Mesenchymal stem cell (in vitro differentiated cells and primary cell): ENCODE measurements at regions not wholly inside any gene's neighbourhood (a gene's known extent, or its start where the extent isn't known, plus 50 kb on each side); places are given as distances from the start of the nearest gene placed in this dataset.

Source experiments
- DNase-seq: peaks from one replicate; pipeline ENCODE4 v3.0.0-alpha.2; 2013
- H2AFZ ChIP-seq: one replicate; pipeline ENCODE4 v1.6.1; 2013; ENCODE audit warnings: low read depth, mild to moderate bottlenecking, control low read depth, inconsistent platforms, low read length, moderate library complexity
- H2AK5ac ChIP-seq: 2 replicates; pipeline ENCODE4 v1.6.1; 2013; ENCODE audit warnings: low read length, moderate library complexity, mild to moderate bottlenecking, inconsistent platforms; ENCODE audit not compliant: severe bottlenecking
- H2BK120ac ChIP-seq: one replicate; pipeline ENCODE4 v1.6.1; 2013; ENCODE audit warnings: low read depth, mild to moderate bottlenecking, inconsistent platforms, low read length, moderate library complexity
- H2BK12ac ChIP-seq, 2 experiments: one replicate each; pipeline ENCODE4 v1.6.1; 2013; ENCODE audit warnings: inconsistent platforms in 2 of 2, low read length in 2 of 2, mild to moderate bottlenecking in 2 of 2, moderate library complexity in 2 of 2, control low read depth in 1 of 2
- H2BK15ac ChIP-seq: one replicate; pipeline ENCODE4 v1.6.1; 2013; ENCODE audit warnings: mild to moderate bottlenecking, low read depth, inconsistent platforms; ENCODE audit not compliant: poor library complexity, severe bottlenecking
- H2BK5ac ChIP-seq: 2 replicates; pipeline ENCODE4 v1.6.1; 2013; ENCODE audit warnings: low read depth, mild to moderate bottlenecking, low read length, control low read depth, inconsistent platforms; ENCODE audit not compliant: poor library complexity, severe bottlenecking
- H3K14ac ChIP-seq, 2 experiments: one replicate each; pipeline ENCODE4 v1.6.1; 2013; ENCODE audit warnings: inconsistent platforms in 2 of 2, low read length in 2 of 2, control low read depth in 1 of 2, mild to moderate bottlenecking in 1 of 2, moderate library complexity in 1 of 2
- H3K18ac ChIP-seq, 2 experiments: one replicate each; pipeline ENCODE4 v1.6.1; 2013; ENCODE audit warnings: inconsistent platforms in 2 of 2, low read length in 2 of 2, control low read depth in 1 of 2, low read depth in 1 of 2, mild to moderate bottlenecking in 1 of 2
- H3K23ac ChIP-seq, 2 experiments: one replicate each; pipeline ENCODE4 v1.6.1; 2013; ENCODE audit warnings: inconsistent platforms in 2 of 2, low read length in 2 of 2, mild to moderate bottlenecking in 2 of 2, moderate library complexity in 2 of 2, control low read depth in 1 of 2
- H3K27ac ChIP-seq: 2 replicates; pipeline ENCODE4 v1.5.1; 2013; ENCODE audit warnings: mild to moderate bottlenecking, moderate library complexity, low read length, control low read depth, inconsistent platforms; ENCODE audit not compliant: poor library complexity, severe bottlenecking
- H3K27me3 ChIP-seq, 2 experiments: 2 replicates each; pipeline versions ENCODE4 v1.6.1 to v1.7.0; 2013; ENCODE audit warnings: low read length in 2 of 2, mild to moderate bottlenecking in 2 of 2, moderate library complexity in 2 of 2, control low read depth in 1 of 2, inconsistent platforms in 1 of 2; ENCODE audit not compliant: control insufficient read depth in 1 of 2, insufficient read depth in 1 of 2
- H3K36me3 ChIP-seq, 2 experiments: 2 replicates each; pipeline versions ENCODE4 v1.6.1 to v1.7.0; 2013; ENCODE audit warnings: low read length in 2 of 2, control low read depth in 1 of 2, inconsistent platforms in 1 of 2, low read depth in 1 of 2, mild to moderate bottlenecking in 1 of 2; ENCODE audit not compliant: insufficient read depth in 2 of 2, control insufficient read depth in 1 of 2
- H3K4ac ChIP-seq, 2 experiments: one replicate each; pipeline ENCODE4 v1.6.1; 2013; ENCODE audit warnings: inconsistent platforms in 2 of 2, low read length in 2 of 2, mild to moderate bottlenecking in 2 of 2, moderate library complexity in 2 of 2, control low read depth in 1 of 2, low read depth in 1 of 2
- H3K4me1 ChIP-seq: 2 replicates; pipeline ENCODE4 v1.6.1; 2013; ENCODE audit warnings: low read depth, low read length, control low read depth; ENCODE audit not compliant: control insufficient read depth, insufficient read depth
- H3K4me2 ChIP-seq: 2 replicates; pipeline ENCODE4 v1.6.1; 2013; ENCODE audit warnings: low read length, mild to moderate bottlenecking, inconsistent platforms; ENCODE audit not compliant: poor library complexity, severe bottlenecking
- H3K4me3 ChIP-seq, 2 experiments: 2 replicates each; pipeline versions ENCODE4 v1.5.1 to v1.7.0; 2013; ENCODE audit warnings: low read length in 2 of 2, mild to moderate bottlenecking in 2 of 2, control low read depth in 1 of 2, low read depth in 1 of 2; ENCODE audit not compliant: insufficient read depth in 1 of 2
- H3K79me1 ChIP-seq: replicated peaks from 2 replicates; pipeline ENCODE4 v1.6.1; 2013; ENCODE audit warnings: mild to moderate bottlenecking, control low read depth, low read length, inconsistent platforms; ENCODE audit not compliant: poor library complexity, severe bottlenecking
- H3K9ac ChIP-seq: 2 replicates; pipeline ENCODE4 v1.7.0; 2013; ENCODE audit warnings: mild to moderate bottlenecking, low read length, moderate library complexity
- H3K9me3 ChIP-seq: 2 replicates; pipeline ENCODE4 v1.7.0; 2013; ENCODE audit warnings: mild to moderate bottlenecking, low read length; ENCODE audit not compliant: control insufficient read depth
- H4K8ac ChIP-seq: one replicate; pipeline ENCODE4 v1.6.1; 2013; ENCODE audit warnings: inconsistent platforms, mild to moderate bottlenecking, low read length, moderate library complexity
- H4K91ac ChIP-seq: one replicate; pipeline ENCODE4 v1.6.1; 2013; ENCODE audit warnings: mild to moderate bottlenecking, low read length, inconsistent platforms
- WGBS: methylation state at CpG from one replicate; pipeline ENCODE4 v1.1.7; 2013; ENCODE audit warnings: mixed read lengths; 5-methylcytosine and 5-hydroxymethylcytosine counted together

DNA sequence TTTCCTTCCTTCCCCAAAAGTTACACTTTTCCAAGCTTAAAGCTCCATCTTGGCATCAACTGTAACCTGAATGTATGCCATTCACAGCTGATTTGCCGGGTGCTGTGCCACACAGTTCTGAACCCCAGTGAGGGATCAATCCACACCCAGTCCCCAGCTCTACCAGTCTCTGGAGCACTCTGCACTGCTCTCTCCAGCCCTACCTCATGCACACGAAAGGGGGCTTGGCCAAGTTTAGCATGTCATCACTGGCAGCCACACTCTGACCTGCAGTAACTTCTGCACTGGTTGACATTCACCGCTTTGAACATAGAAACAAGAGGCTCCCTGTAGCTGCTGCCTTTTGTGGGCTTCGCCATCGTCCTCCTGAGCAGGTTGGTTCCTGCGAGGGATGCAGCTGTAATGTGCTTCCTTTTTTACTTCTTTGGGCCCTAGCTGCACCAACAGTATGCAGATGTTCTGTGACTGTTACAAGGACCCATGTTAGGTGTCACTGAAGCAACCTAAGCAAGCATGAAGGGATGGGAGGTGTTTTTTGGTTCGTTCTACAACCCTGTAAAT is 135.4 kb upstream of the SLC44A3 start:
- Histone ChIP-seq H2BK15ac (no peak overlapping the region), H3K4me1 (no peaks in the 10 kb centered on the region), H3K23ac (no peak overlapping the region), H3K18ac (no peak overlapping the region), H2BK120ac (no peak overlapping the region), H2BK5ac (no peak overlapping the region), H3K27ac (no peak overlapping the region), H3K4me2 (no peak overlapping the region), H3K4ac (no peak overlapping the region), H3K9me3 (no peaks in the 10 kb centered on the region), H2BK12ac (peak overlapping the region in 1 of 2 experiments; percentile 44), H3K27me3 (no peaks in the 10 kb centered on the region), H3K9ac (no peak overlapping the region), H4K91ac (peak overlapping the region; percentile 48), H2AFZ (no peak overlapping the region), H4K8ac (no peak overlapping the region), H2AK5ac (no peak overlapping the region), H3K4me3 (no peak overlapping the region), H3K14ac (no peak overlapping the region), H3K36me3 (peaks cover 0 to 2% of the 10 kb centered on the region in 2 experiments), H3K79me1 (no peaks in the 10 kb centered on the region)
- no peak for DNase-seq
- 82% methylated on average over 7 of the region's 7 CpGs for WGBS

DNA sequence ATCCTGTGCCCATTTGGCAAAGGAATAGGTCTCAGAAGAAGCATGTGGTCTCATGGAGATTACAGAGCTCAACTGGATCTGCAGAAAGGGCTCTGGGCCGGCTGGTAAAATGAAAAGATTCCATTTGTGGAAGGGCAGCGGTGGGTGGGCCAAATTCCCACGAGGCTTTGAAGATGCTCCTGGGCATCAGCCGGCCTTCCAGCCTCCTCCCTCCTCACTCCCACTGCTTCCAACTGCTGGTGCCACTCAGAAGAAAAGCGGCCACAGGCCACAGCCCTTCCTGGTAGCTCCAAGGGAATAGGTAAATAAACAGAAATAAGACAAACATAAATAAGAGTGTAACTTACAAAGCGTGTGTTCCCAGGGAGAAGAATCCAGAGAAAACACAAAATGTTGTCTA is 136.3 kb upstream of the SLC44A3 start:
- Histone ChIP-seq H2AK5ac (no peak overlapping the region), H2BK5ac (no peak overlapping the region), H2BK15ac (no peak overlapping the region), H3K36me3 (peaks cover 0 to 2% of the 10 kb centered on the region in 2 experiments), H3K27ac (no peak overlapping the region), H3K4me3 (no peak overlapping the region), H3K4me1 (no peaks in the 10 kb centered on the region), H3K9ac (no peak overlapping the region), H2BK12ac (peak overlapping the region; percentile 37 to 67), H3K14ac (no peak overlapping the region), H3K18ac (peak overlapping the region in 1 of 2 experiments; percentile 22), H3K27me3 (no peaks in the 10 kb centered on the region), H3K9me3 (no peaks in the 10 kb centered on the region), H4K8ac (no peak overlapping the region), H2AFZ (no peak overlapping the region), H4K91ac (no peak overlapping the region), H3K23ac (no peak overlapping the region), H3K4me2 (no peak overlapping the region), H3K4ac (peak overlapping the region in 1 of 2 experiments; percentile 5), H2BK120ac (peak overlapping the region; percentile 35), H3K79me1 (no peaks in the 10 kb centered on the region)
- DNase-seq = peak; percentile 42
- 86% methylated on average over 5 of the region's 6 CpGs for WGBS

- Histone ChIP-seq H3K14ac (no peak overlapping the region), H3K36me3 (peaks cover 0 to 4% of the 10 kb centered on the region in 2 experiments), H2BK5ac (no peak overlapping the region), H3K9me3 (no peaks in the 10 kb centered on the region), H3K27me3 (no peaks in the 10 kb centered on the region), H2AFZ (no peak overlapping the region), H3K4ac (no peak overlapping the region), H2BK15ac (no peak overlapping the region), H2BK12ac (no peak overlapping the region), H3K4me1 (no peaks in the 10 kb centered on the region), H3K79me1 (no peaks in the 10 kb centered on the region), H3K23ac (no peak overlapping the region), H3K4me3 (no peak overlapping the region), H3K18ac (no peak overlapping the region), H4K8ac (no peak overlapping the region), H2BK120ac (no peak overlapping the region), H3K27ac (no peak overlapping the region), H4K91ac (no peak overlapping the region), H2AK5ac (no peak overlapping the region), H3K4me2 (no peak overlapping the region), H3K9ac (no peak overlapping the region)
- DNase-seq = no peak
- WGBS = 45% methylated on average over 2 of the region's 3 CpGs
Observed at GRCh38 chr1:94680039-94680377, 138.4 kb upstream of the F3 start.

DNA sequence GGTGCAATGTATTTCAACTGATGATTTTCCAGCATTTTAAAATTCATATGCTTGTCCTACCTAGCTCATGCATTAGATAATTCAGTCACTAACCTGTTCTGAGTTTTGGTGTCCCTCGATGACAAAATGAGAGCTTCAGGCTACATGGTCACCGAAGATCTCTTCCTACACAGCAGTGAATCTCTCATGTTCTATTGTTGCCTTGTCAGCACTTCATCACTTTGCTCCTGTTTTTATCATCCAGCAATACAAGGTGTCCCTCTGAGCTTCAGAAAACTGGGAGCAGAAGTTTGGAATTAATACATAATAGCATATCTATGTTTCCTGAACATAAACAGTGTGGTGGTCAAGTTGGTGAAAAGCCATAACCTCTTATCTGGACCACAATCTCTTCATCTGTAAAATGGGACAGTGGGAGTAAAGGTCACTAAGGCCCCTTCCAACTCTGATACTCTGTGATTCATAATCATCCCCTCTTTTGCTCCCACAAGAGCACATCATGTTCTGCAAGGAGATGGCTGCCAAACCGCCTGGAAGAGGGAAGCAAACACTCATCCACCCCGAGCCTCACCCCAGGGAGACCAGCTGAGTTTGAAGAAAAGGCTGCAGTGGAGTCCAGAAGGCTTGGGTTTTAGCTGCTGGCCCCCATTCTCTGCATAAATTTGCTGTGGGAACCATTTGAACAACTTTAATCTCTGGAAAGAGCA is 137.9 kb upstream of the F3 start:
- no peak overlapping the region for H3K9ac ChIP-seq
- no peak overlapping the region for H4K91ac ChIP-seq
- no peaks in the 10 kb centered on the region for H3K79me1 ChIP-seq
- no peak overlapping the region for H2AK5ac ChIP-seq
- no peak overlapping the region for H3K14ac ChIP-seq
- H3K4ac ChIP-seq = no peak overlapping the region
- no peak overlapping the region for H2BK120ac ChIP-seq
- H3K4me2 ChIP-seq = no peak overlapping the region
- H4K8ac ChIP-seq = no peak overlapping the region
- WGBS = 85% methylated on average over 4 of the region's 4 CpGs
- no peak overlapping the region for H2AFZ ChIP-seq
- no peak overlapping the region for H2BK5ac ChIP-seq
- H3K36me3 ChIP-seq = peaks cover 0 to 4% of the 10 kb centered on the region in 2 experiments
- no peak for DNase-seq
- no peak overlapping the region for H3K23ac ChIP-seq
- no peaks in the 10 kb centered on the region for H3K9me3 ChIP-seq
- no peaks in the 10 kb centered on the region for H3K4me1 ChIP-seq
- no peak overlapping the region for H2BK15ac ChIP-seq
- H3K27me3 ChIP-seq = no peaks in the 10 kb centered on the region
- no peak overlapping the region for H3K27ac ChIP-seq
- peak overlapping the region; percentile 45 to 57 for H2BK12ac ChIP-seq
- H3K18ac ChIP-seq = peak overlapping the region in 1 of 2 experiments; percentile 68
- no peak overlapping the region for H3K4me3 ChIP-seq
